ENCODE measurements at regions not wholly inside any gene's neighbourhood (a gene's known extent, or its start where the extent isn't known, plus 50 kb on each side); places are given as distances from the start of the nearest gene placed in this dataset.

GRCh38 chr4:17174751-17175150 lies 276.3 kb upstream of the LDB2 start:
- DNase-seq (ENCODE audit: low spot score): no peak

GRCh38 chr4:17173300-17173699 lies 274.9 kb upstream of the LDB2 start:
- no peak for DNase-seq (ENCODE audit: low spot score)

- no peak for DNase-seq (ENCODE audit: low spot score)
These were observed 271.7 kb upstream of the LDB2 start for GRCh38 chr4:17170131-17170530.

GRCh38 chr4:17169699-17170098 lies 271.3 kb upstream of the LDB2 start:
- no peak for DNase-seq (ENCODE audit: low spot score)

- DNase-seq (ENCODE audit: low spot score): no peak
These were observed 270.1 kb upstream of the LDB2 start for GRCh38 chr4:17168571-17168970.

GRCh38 chr4:17166954-17167353 lies 268.5 kb upstream of the LDB2 start:
- no peak for DNase-seq (ENCODE audit: low spot score)

- DNase-seq (ENCODE audit: low spot score): no peak
These were observed 266.8 kb upstream of the LDB2 start for GRCh38 chr4:17165286-17165685.

- DNase-seq (ENCODE audit: low spot score): no peak
These were observed 266.2 kb upstream of the LDB2 start for GRCh38 chr4:17164666-17165065.

GRCh38 chr4:17163156-17163771 lies 264.8 kb upstream of the LDB2 start:
- DNase-seq (ENCODE audit: low spot score): no peak

- DNase-seq (ENCODE audit: low spot score): no peak
These were observed 258.9 kb upstream of the LDB2 start for GRCh38 chr4:17157304-17157703.

GRCh38 chr4:17155486-17155885 lies 257.0 kb upstream of the LDB2 start:
- no peak for DNase-seq (ENCODE audit: low spot score)

GRCh38 chr4:17153572-17153971 lies 255.1 kb upstream of the LDB2 start:
- no peak for DNase-seq (ENCODE audit: low spot score)

GRCh38 chr4:17152941-17153540 lies 254.6 kb upstream of the LDB2 start:
- DNase-seq (ENCODE audit: low spot score): no peak

GRCh38 chr4:17142232-17142711 lies 243.8 kb upstream of the LDB2 start:
- DNase-seq (ENCODE audit: low spot score): no peak

- DNase-seq (ENCODE audit: low spot score): no peak
These were observed 240.4 kb upstream of the LDB2 start for GRCh38 chr4:17138847-17139246.

- DNase-seq (ENCODE audit: low spot score): no peak
These were observed 236.1 kb upstream of the LDB2 start for GRCh38 chr4:17134565-17134964.

GRCh38 chr4:17134100-17134499 lies 235.7 kb upstream of the LDB2 start:
- no peak for DNase-seq (ENCODE audit: low spot score)

- DNase-seq (ENCODE audit: low spot score): no peak
These were observed 233.8 kb upstream of the LDB2 start for GRCh38 chr4:17132226-17132625.

- no peak for DNase-seq (ENCODE audit: low spot score)
These were observed 229.8 kb upstream of the LDB2 start for GRCh38 chr4:17128268-17128667.

- no peak for DNase-seq (ENCODE audit: low spot score)
These were observed 228.0 kb upstream of the LDB2 start for GRCh38 chr4:17126321-17126966.

- no peak for DNase-seq (ENCODE audit: low spot score)
These were observed 226.3 kb upstream of the LDB2 start for GRCh38 chr4:17124767-17125166.

GRCh38 chr4:17120761-17121160 lies 222.3 kb upstream of the LDB2 start:
- DNase-seq (ENCODE audit: low spot score): no peak

- DNase-seq (ENCODE audit: low spot score): no peak
These were observed 219.3 kb upstream of the LDB2 start for GRCh38 chr4:17117746-17118145.

- DNase-seq (ENCODE audit: low spot score): no peak
These were observed 217.1 kb upstream of the LDB2 start for GRCh38 chr4:17115583-17115982.

All from CD4-positive, alpha-beta T cell treated with Interleukin-6 at 100 ng/mL for 8 hours (primary cell).